ENCODE measurements at regions not wholly inside any gene's neighbourhood (a gene's known extent, or its start where the extent isn't known, plus 50 kb on each side); places are given as distances from the start of the nearest gene placed in this dataset.

GRCh38 chrX:40402831-40403533 lies 177.8 kb upstream of the ATP6AP2 start:
- TF ChIP-seq CTCF (IDR thresholded peaks at IDR 0.05), result no peak
- TF ChIP-seq NFIC (IDR thresholded peaks at IDR 0.05; ENCODE audit: borderline replicate concordance), result no peak
- no peak for TF ChIP-seq SIN3A (IDR thresholded peaks at IDR 0.05; ENCODE audit: borderline replicate concordance, low read depth, low read length)
- TF ChIP-seq JUND (IDR thresholded peaks at IDR 0.05), result no peak
- TF ChIP-seq RFX5 (IDR thresholded peaks at IDR 0.05; ENCODE audit: low read length), result no peak
- TF ChIP-seq EP300 (IDR thresholded peaks at IDR 0.05; ENCODE audit: borderline replicate concordance in 1 of 2, low read depth in 1 of 2, low read length in 1 of 2), result no peak
- no peak for TF ChIP-seq POLR2AphosphoS5 (IDR thresholded peaks at IDR 0.05; ENCODE audit: low read depth, low read length)
- no peak for TF ChIP-seq NRF1 (IDR thresholded peaks at IDR 0.05; ENCODE audit: low read depth, low read length)
- no peak for TF ChIP-seq PBX3 (IDR thresholded peaks at IDR 0.05)
- no peak for TF ChIP-seq TAF1 (IDR thresholded peaks at IDR 0.05; ENCODE audit: borderline replicate concordance, low read depth, low read length)
- no peak for TF ChIP-seq TCF12 (IDR thresholded peaks at IDR 0.05)
- TF ChIP-seq FOXM1 (IDR thresholded peaks at IDR 0.05; ENCODE audit: low read depth), result no peak
- TF ChIP-seq TEAD4 (IDR thresholded peaks at IDR 0.05; ENCODE audit: borderline replicate concordance, insufficient read depth), result no peak
- TF ChIP-seq ZBTB33 (IDR thresholded peaks at IDR 0.05; ENCODE audit: borderline replicate concordance, low read depth), result no peak
- no peak for TF ChIP-seq GABPA (IDR thresholded peaks at IDR 0.05; ENCODE audit: low read depth)
- Histone ChIP-seq H3K27me3 (ENCODE audit: insufficient read depth) (peaks cover 4% of the 10 kb centered on the region; the same call in 1 of the 2 replicates), H3K4me2 (no peak overlapping the region), H2AFZ (ENCODE audit: low read depth) (no peak overlapping the region), H3K9me3 (no peaks in the 10 kb centered on the region), H3K9me2 (no peaks in the 10 kb centered on the region), H3K27ac (ENCODE audit: low read depth in 2 of 2, low read length in 1 of 2) (no peak overlapping the region), H3K9ac (no peak overlapping the region), H3K4me1 (ENCODE audit: control insufficient read depth in 1 of 2, insufficient read depth in 2 of 2, low read depth in 1 of 2, low read length in 1 of 2) (peaks cover 0 to 7% of the 10 kb centered on the region in 2 experiments; a peak in 1 of 4 replicates), H3K79me2 (ENCODE audit: insufficient read depth) (no peaks in the 10 kb centered on the region), H3F3A (replicated peaks; ENCODE audit: insufficient read depth) (no peaks in the 10 kb centered on the region), H3K36me3 (replicated peaks in 1 of 2; ENCODE audit: control insufficient read depth in 1 of 2, insufficient read depth in 2 of 2, low read length in 1 of 2) (no peaks in the 10 kb centered on the region), H3K4me3 (ENCODE audit: low read depth in 2 of 2, low read length in 1 of 2) (no peak overlapping the region), H4K20me1 (ENCODE audit: insufficient read depth) (no peaks in the 10 kb centered on the region)
- CTCF ChIA-PET, result interaction anchor here (1.5 kb wide), 1 partner anchor 45 kb away, joined by 3 read pairs; no protein-coding TSS in a partner anchor
- WGBS (ENCODE audit: low lambda C conversion rate), result 31% methylated on average over 10 of the region's 12 CpGs
- POLR2A ChIA-PET, result no interaction called here
- no peak for DNase-seq

Data from SK-N-SH (cell line).